Bronchial epithelial cell (primary cell): ENCODE measurements at regions not wholly inside any gene's neighbourhood (a gene's known extent, or its start where the extent isn't known, plus 50 kb on each side); places are given as distances from the start of the nearest gene placed in this dataset.

Experiments
- DNase-seq: peaks from one replicate; pipeline ENCODE4 v3.0.0-alpha.2; 2010; ENCODE audit warnings: low read depth
- FAIRE-seq: peaks from 2 replicates; lab custom pipeline; 2011; peaks lifted over from hg19 to GRCh38; lab: Jason Lieb, UNC
- H3K27me3 ChIP-seq: 2 replicates; pipeline ENCODE4 v1.5.1; 2011; ENCODE audit warnings: low read length; ENCODE audit not compliant: control insufficient read depth, insufficient read depth
- H3K36me3 ChIP-seq: 2 replicates; pipeline ENCODE4 v1.5.1; 2011; ENCODE audit warnings: low read length; ENCODE audit not compliant: control insufficient read depth, insufficient read depth
- H3K4me3 ChIP-seq: 2 replicates; pipeline ENCODE4 v1.5.1; 2011; ENCODE audit warnings: mild to moderate bottlenecking, low read depth, low read length, control low read depth
- TF ChIP-seq, protein P1 (sequence below): IDR thresholded peaks from 2 replicates; pipeline ENCODE4 v1.5.1; 2011; ENCODE audit warnings: mild to moderate bottlenecking, moderate library complexity, low read length, control low read depth, inconsistent platforms; ENCODE audit not compliant: insufficient read depth, severe bottlenecking

DNA sequence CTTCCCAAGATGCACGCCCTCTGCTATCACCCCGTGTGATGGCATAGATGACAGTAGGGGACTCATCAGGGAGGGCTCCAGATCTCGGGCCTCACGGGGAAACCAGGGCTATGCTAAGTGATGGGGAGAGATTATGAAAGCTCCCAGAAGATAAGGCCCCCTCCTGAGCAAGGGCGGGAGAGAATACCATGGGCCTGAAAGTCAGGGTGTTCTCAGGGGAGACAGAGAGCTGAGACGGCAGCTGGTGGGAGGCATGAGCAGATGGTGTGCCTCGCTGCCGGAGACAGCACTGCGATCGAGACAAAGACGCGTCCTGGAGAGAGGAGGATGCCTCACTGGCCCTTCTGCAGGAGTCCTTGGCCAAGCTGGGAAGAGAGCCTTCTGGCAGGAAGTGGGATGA is 106.5 kb upstream of the ADPGK start:
- Histone ChIP-seq H3K27me3 (no peaks in the 10 kb centered on the region), H3K36me3 (no peaks in the 10 kb centered on the region), H3K4me3 (no peak overlapping the region)
- DNase-seq (no peak), FAIRE-seq (no peak)
- TF ChIP-seq, protein P1, sequence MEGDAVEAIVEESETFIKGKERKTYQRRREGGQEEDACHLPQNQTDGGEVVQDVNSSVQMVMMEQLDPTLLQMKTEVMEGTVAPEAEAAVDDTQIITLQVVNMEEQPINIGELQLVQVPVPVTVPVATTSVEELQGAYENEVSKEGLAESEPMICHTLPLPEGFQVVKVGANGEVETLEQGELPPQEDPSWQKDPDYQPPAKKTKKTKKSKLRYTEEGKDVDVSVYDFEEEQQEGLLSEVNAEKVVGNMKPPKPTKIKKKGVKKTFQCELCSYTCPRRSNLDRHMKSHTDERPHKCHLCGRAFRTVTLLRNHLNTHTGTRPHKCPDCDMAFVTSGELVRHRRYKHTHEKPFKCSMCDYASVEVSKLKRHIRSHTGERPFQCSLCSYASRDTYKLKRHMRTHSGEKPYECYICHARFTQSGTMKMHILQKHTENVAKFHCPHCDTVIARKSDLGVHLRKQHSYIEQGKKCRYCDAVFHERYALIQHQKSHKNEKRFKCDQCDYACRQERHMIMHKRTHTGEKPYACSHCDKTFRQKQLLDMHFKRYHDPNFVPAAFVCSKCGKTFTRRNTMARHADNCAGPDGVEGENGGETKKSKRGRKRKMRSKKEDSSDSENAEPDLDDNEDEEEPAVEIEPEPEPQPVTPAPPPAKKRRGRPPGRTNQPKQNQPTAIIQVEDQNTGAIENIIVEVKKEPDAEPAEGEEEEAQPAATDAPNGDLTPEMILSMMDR = no peak

DNA sequence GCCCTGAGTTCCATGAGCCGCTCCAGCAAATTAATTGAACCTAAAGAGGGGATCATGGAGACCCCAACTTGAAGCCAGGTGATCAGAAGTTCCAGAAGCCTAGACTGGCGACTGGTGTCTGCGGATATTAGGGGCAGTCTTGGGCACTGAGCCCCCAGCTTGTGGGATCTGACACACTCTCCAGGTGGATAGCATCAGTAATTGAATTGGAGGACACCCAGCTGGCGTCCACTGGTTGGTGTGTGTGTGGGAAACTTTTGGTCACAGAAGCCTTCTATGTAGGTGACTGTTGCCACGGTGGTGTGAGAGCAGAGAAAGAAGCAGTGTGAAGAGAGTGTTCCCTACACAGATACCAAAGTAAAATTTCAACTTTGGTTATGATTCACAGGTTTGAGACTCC is 106.0 kb upstream of the ADPGK start:
- FAIRE-seq (no peak), DNase-seq (no peak)
- Histone ChIP-seq H3K36me3 (no peaks in the 10 kb centered on the region), H3K27me3 (no peaks in the 10 kb centered on the region), H3K4me3 (no peak overlapping the region)
- TF ChIP-seq, protein P1 = no peak

- Histone ChIP-seq H3K27me3 (no peaks in the 10 kb centered on the region), H3K36me3 (no peaks in the 10 kb centered on the region), H3K4me3 (no peak overlapping the region)
- TF ChIP-seq, protein P1 = no peak
- DNase-seq (no peak), FAIRE-seq (no peak)
Observed at GRCh38 chr15:72888811-72889210, 105.3 kb upstream of the ADPGK start.

- DNase-seq = no peak
- H3K4me3 ChIP-seq = no peak overlapping the region
- TF ChIP-seq, protein P1 = no peak
- no peak for FAIRE-seq
- no peaks in the 10 kb centered on the region for H3K27me3 ChIP-seq
- no peaks in the 10 kb centered on the region for H3K36me3 ChIP-seq
Observed at GRCh38 chr15:72888211-72888610, 104.7 kb upstream of the ADPGK start.

DNA sequence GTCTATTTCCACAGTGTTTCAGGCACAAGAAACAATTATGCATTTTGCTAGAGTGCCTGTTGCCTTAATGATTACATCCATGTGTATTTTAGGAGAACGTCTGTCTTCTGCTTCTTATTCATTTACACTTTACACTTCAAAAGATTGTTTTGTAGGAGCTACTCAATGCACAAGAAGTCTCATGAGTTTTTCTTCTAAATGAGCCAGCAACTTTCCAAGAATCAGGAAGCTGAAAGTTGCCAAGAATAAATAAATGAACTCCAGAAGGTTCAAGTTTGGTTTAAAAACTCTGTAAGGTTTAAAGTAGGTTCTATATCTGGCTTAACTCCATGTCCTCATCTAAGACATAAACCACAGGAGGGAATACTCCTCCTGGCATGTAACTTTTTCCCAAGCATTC is 103.8 kb upstream of the ADPGK start:
- Histone ChIP-seq H3K36me3 (no peaks in the 10 kb centered on the region), H3K4me3 (no peak overlapping the region), H3K27me3 (no peaks in the 10 kb centered on the region)
- TF ChIP-seq, protein P1 = no peak
- DNase-seq (no peak), FAIRE-seq (no peak)

GRCh38 chr15:72884311-72884710 is 100.8 kb upstream of the ADPGK start:
- Histone ChIP-seq H3K4me3 (no peak overlapping the region), H3K27me3 (no peaks in the 10 kb centered on the region), H3K36me3 (no peaks in the 10 kb centered on the region)
- TF ChIP-seq, protein P1 = no peak
- FAIRE-seq = no peak
- DNase-seq = no peak
